ENCODE measurements at regions not wholly inside any gene's neighbourhood (a gene's known extent, or its start where the extent isn't known, plus 50 kb on each side); places are given as distances from the start of the nearest gene placed in this dataset.

DNA sequence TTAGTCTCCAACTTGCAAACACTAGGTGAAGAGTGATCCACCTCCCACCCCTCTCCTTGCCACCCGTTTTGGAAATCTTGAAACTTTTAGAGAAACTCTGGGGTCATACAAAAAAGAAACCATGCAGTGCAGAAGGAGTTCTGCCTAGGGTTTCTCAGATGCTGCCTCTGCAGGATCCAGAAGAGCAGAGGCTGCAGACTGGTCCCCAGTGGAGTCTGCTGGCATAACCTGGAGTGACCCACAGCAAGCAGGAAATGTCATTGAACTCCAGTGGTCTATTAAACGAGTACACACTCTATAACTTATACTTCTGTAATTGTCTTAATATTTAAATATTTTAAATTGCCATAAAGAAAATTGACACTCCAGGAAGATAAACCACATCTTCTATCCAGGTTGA lies 280.7 kb upstream of the NT5E start:
- no peak for TF ChIP-seq CTCF (IDR thresholded peaks at IDR 0.05)
- TF ChIP-seq EP300 (IDR thresholded peaks at IDR 0.05), result no peak
- TF ChIP-seq POLR2A (IDR thresholded peaks at IDR 0.05), result no peak
